SK-N-SH (cell line): ENCODE measurements at regions not wholly inside any gene's neighbourhood (a gene's known extent, or its start where the extent isn't known, plus 50 kb on each side); places are given as distances from the start of the nearest gene placed in this dataset.

ENCODE experiments used
- CTCF ChIA-PET: fragments of 300-600, 350-600 bp; formaldehyde crosslinking; extraction: SDS; loops from one replicate; lab custom pipeline; 2021; lab: Yijun Ruan, JAX
- POLR2A ChIA-PET: fragments of 350-600 bp; sonication (Branson Sonifier 250); formaldehyde crosslinking; extraction: SDS; loops from one replicate; lab custom pipeline; 2020; ENCODE audit warnings: antibody characterized with exemption, inconsistent platforms; lab: Yijun Ruan, JAX
- DNase-seq: peaks from one replicate; pipeline ENCODE4 v3.0.0; 2012
- H2AFZ ChIP-seq: fragments of 200-600 bp; sonication (generic); 2 replicates; pipeline ENCODE4 v1.8.1; 2016; ENCODE audit warnings: antibody characterized with exemption, mild to moderate bottlenecking, low read depth
- H3F3A ChIP-seq: fragments of 200-600 bp; sonication (generic); replicated peaks from 2 replicates; pipeline ENCODE3; 2016; ENCODE audit warnings: antibody characterized with exemption, mild to moderate bottlenecking; ENCODE audit not compliant: insufficient read depth
- H3K27ac ChIP-seq, 2 experiments: fragments of 200-500 bp in 1 of 2; fragments of 200-600 bp in 1 of 2; sonication (Bioruptor generic) in 1 of 2; sonication (generic), shearing (Covaris generic) in 1 of 2; 2 replicates each; pipeline versions ENCODE4 v1.5.1 to v1.6.1; 2014 to 2016; ENCODE audit warnings: low read depth in 2 of 2, inconsistent platforms in 1 of 2, low read length in 1 of 2, mild to moderate bottlenecking in 1 of 2, mixed read lengths in 1 of 2
- H3K27me3 ChIP-seq: fragments of 200-600 bp; sonication (generic), shearing (Covaris generic); 2 replicates; pipeline ENCODE4 v1.6.1; 2016; ENCODE audit warnings: mixed run types; ENCODE audit not compliant: insufficient read depth
- H3K36me3 ChIP-seq, 2 experiments: fragments of 200-500 bp in 1 of 2; fragments of 200-600 bp in 1 of 2; sonication (Bioruptor generic) in 1 of 2; sonication (generic) in 1 of 2; replicated peaks in 1 of 2; 2 replicates each; pipeline versions ENCODE3 to v1.5.1; 2014 to 2016; ENCODE audit warnings: low read length in 1 of 2, mild to moderate bottlenecking in 1 of 2; ENCODE audit not compliant: insufficient read depth in 2 of 2, control insufficient read depth in 1 of 2
- H3K4me1 ChIP-seq, 2 experiments: fragments of 200-500 bp in 1 of 2; fragments of 200-600 bp in 1 of 2; sonication (Bioruptor generic) in 1 of 2; sonication (generic), shearing (Covaris generic) in 1 of 2; 2 replicates each; pipeline versions ENCODE4 v1.5.1 to v1.6.1; 2014 to 2016; ENCODE audit warnings: low read depth in 1 of 2, low read length in 1 of 2, mixed run types in 1 of 2; ENCODE audit not compliant: insufficient read depth in 2 of 2, control insufficient read depth in 1 of 2
- H3K4me2 ChIP-seq: fragments of 200-600 bp; sonication (generic), shearing (Covaris generic); 2 replicates; pipeline ENCODE4 v1.6.1; 2017; ENCODE audit warnings: mixed run types
- H3K4me3 ChIP-seq, 2 experiments: fragments of 200-500 bp in 1 of 2; fragments of 200-600 bp in 1 of 2; sonication (Bioruptor generic) in 1 of 2; sonication (generic), shearing (Covaris generic) in 1 of 2; 2 replicates each; pipeline versions ENCODE4 v1.5.1 to v1.8.1; 2014 to 2016; ENCODE audit warnings: low read depth in 2 of 2, inconsistent platforms in 1 of 2, low read length in 1 of 2, mild to moderate bottlenecking in 1 of 2, mixed read lengths in 1 of 2, moderate library complexity in 1 of 2
- H3K79me2 ChIP-seq: fragments of 200-600 bp; sonication (generic); 2 replicates; pipeline ENCODE4 v1.8.1; 2017; ENCODE audit warnings: mild to moderate bottlenecking; ENCODE audit not compliant: insufficient read depth
- H3K9ac ChIP-seq: fragments of 200-600 bp; sonication (generic); 2 replicates; pipeline ENCODE4 v1.6.1; 2017; ENCODE audit warnings: mixed run types
- H3K9me2 ChIP-seq: fragments of 200-600 bp; sonication (generic); 2 replicates; pipeline ENCODE4 v1.6.1; 2017; ENCODE audit warnings: mixed run types
- H3K9me3 ChIP-seq: fragments of 200-600 bp; sonication (generic); 2 replicates; pipeline ENCODE4 v1.6.1; 2017; ENCODE audit warnings: mixed run types, mild to moderate bottlenecking, moderate library complexity
- H4K20me1 ChIP-seq: fragments of 200-600 bp; sonication (generic); 2 replicates; pipeline ENCODE4 v1.6.1; 2017; ENCODE audit warnings: mild to moderate bottlenecking, mixed run types; ENCODE audit not compliant: insufficient read depth
- ELF1 ChIP-seq: IDR thresholded peaks from 2 replicates; pipeline ENCODE4 v1.4.0; 2012
- EZH2phosphoT487 ChIP-seq: fragments of 200-600 bp; sonication (generic); IDR thresholded peaks from 2 replicates; pipeline ENCODE4 v1.6.1; 2017; ENCODE audit warnings: low read depth, mixed run types, mild to moderate bottlenecking, antibody characterized with exemption, moderate library complexity, borderline replicate concordance
- FOXM1 ChIP-seq: IDR thresholded peaks from 2 replicates; pipeline ENCODE4 v1.4.0; 2012; ENCODE audit warnings: low read depth, mild to moderate bottlenecking
- GABPA ChIP-seq: IDR thresholded peaks from 2 replicates; pipeline ENCODE4 v1.4.0; 2012; ENCODE audit warnings: low read depth, mild to moderate bottlenecking
- GATA2 ChIP-seq: sonication (generic); formaldehyde crosslinking; IDR thresholded peaks from 2 replicates; pipeline ENCODE4 v1.5.0; 2020; ENCODE audit warnings: mild to moderate bottlenecking, missing genetic modification reagents
- MXI1 ChIP-seq: IDR thresholded peaks from 2 replicates; pipeline ENCODE4 v1.6.1; 2012; ENCODE audit warnings: mild to moderate bottlenecking, low read depth, low read length, improper control_type of control experiment
- POLR2AphosphoS5 ChIP-seq: IDR thresholded peaks from 2 replicates; pipeline ENCODE4 v1.6.1; 2012; ENCODE audit warnings: low read depth, low read length
- RCOR1 ChIP-seq: fragments of 150-350 bp; IDR thresholded peaks from 2 replicates; pipeline ENCODE4 v1.6.1; 2017; ENCODE audit warnings: antibody characterized with exemption, low read length
- RFX5 ChIP-seq: IDR thresholded peaks from 2 replicates; pipeline ENCODE4 v1.6.1; 2012; ENCODE audit warnings: mild to moderate bottlenecking, improper control_type of control experiment, low read length
- RXRA ChIP-seq: IDR thresholded peaks from 2 replicates; pipeline ENCODE4 v1.4.0; 2012; ENCODE audit warnings: low read depth, mild to moderate bottlenecking, borderline replicate concordance
- SMC3 ChIP-seq: IDR thresholded peaks from 2 replicates; pipeline ENCODE4 v1.6.1; 2012; ENCODE audit warnings: low read depth, low read length, improper control_type of control experiment
- TAF1 ChIP-seq: IDR thresholded peaks from 2 replicates; pipeline ENCODE4 v1.6.1; 2012; ENCODE audit warnings: low read depth, mild to moderate bottlenecking, low read length, moderate library complexity, borderline replicate concordance
- WGBS: methylation state at CpG from one replicate; pipeline ENCODE4 v1.1.6; 2017; ENCODE audit warnings: low lambda C conversion rate; 5-methylcytosine and 5-hydroxymethylcytosine counted together
- TF ChIP-seq, protein P1 (sequence below): IDR thresholded peaks from 2 replicates; pipeline ENCODE4 v1.4.0; 2012; ENCODE audit warnings: low read depth
- TF ChIP-seq, protein P2 (sequence below): IDR thresholded peaks from 2 replicates; pipeline ENCODE4 v1.6.1; 2012; ENCODE audit warnings: mild to moderate bottlenecking, low read depth, low read length, moderate library complexity
- TF ChIP-seq, protein P3 (sequence below): IDR thresholded peaks from 2 replicates; pipeline ENCODE4; 2012
- TF ChIP-seq, protein P4 (sequence below): fragments of 150-350 bp; IDR thresholded peaks from 2 replicates; pipeline ENCODE4 v1.6.1; 2016; ENCODE audit warnings: mild to moderate bottlenecking, low read depth, low read length
- TF ChIP-seq, protein P5 (sequence below): IDR thresholded peaks from 2 replicates; pipeline ENCODE4 v1.4.0; 2012; ENCODE audit warnings: low read depth, borderline replicate concordance
- TF ChIP-seq, protein P6 (sequence below): IDR thresholded peaks from 2 replicates; pipeline ENCODE4 v1.4.0; 2012; ENCODE audit warnings: low read depth, borderline replicate concordance

DNA sequence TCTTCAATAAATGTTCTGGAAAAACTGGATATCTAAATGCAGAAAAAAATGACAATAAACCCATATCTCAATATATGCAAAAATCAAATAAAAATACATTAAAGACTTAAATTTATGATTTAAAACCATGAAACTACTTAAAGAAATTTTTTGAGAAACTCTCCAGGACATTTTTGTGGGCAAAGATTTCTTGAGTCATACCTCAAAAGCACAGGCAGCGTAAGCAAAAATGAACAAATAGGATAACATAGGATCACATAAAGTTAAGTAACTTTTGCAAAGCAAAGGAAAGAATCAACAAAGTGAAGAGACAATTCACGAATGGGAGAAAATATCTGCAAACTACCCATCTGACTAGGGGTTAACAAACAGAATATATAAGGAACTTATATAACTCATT, 1545.5 kb downstream of the SUCLG1 start:
- H3K36me3 ChIP-seq: no peaks in the 10 kb centered on the region
- H3K9me2 ChIP-seq: no peaks in the 10 kb centered on the region
- no peak overlapping the region for H3K27ac ChIP-seq
- ChIA-PET CTCF (no interaction called here), POLR2A (no interaction called here)
- H3K4me3 ChIP-seq: no peak overlapping the region
- no peaks in the 10 kb centered on the region for H4K20me1 ChIP-seq
- no peaks in the 10 kb centered on the region for H3F3A ChIP-seq
- DNase-seq: no peak
- no peaks in the 10 kb centered on the region for H3K4me1 ChIP-seq
- no peak overlapping the region for H3K9ac ChIP-seq
- no peaks in the 10 kb centered on the region for H3K79me2 ChIP-seq
- H3K27me3 ChIP-seq: no peaks in the 10 kb centered on the region
- TF ChIP-seq, protein P1, sequence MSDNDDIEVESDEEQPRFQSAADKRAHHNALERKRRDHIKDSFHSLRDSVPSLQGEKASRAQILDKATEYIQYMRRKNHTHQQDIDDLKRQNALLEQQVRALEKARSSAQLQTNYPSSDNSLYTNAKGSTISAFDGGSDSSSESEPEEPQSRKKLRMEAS: no peak
- TF ChIP-seq RCOR1: no peak
- TF ChIP-seq, protein P2, sequence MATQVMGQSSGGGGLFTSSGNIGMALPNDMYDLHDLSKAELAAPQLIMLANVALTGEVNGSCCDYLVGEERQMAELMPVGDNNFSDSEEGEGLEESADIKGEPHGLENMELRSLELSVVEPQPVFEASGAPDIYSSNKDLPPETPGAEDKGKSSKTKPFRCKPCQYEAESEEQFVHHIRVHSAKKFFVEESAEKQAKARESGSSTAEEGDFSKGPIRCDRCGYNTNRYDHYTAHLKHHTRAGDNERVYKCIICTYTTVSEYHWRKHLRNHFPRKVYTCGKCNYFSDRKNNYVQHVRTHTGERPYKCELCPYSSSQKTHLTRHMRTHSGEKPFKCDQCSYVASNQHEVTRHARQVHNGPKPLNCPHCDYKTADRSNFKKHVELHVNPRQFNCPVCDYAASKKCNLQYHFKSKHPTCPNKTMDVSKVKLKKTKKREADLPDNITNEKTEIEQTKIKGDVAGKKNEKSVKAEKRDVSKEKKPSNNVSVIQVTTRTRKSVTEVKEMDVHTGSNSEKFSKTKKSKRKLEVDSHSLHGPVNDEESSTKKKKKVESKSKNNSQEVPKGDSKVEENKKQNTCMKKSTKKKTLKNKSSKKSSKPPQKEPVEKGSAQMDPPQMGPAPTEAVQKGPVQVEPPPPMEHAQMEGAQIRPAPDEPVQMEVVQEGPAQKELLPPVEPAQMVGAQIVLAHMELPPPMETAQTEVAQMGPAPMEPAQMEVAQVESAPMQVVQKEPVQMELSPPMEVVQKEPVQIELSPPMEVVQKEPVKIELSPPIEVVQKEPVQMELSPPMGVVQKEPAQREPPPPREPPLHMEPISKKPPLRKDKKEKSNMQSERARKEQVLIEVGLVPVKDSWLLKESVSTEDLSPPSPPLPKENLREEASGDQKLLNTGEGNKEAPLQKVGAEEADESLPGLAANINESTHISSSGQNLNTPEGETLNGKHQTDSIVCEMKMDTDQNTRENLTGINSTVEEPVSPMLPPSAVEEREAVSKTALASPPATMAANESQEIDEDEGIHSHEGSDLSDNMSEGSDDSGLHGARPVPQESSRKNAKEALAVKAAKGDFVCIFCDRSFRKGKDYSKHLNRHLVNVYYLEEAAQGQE: no peak
- no peak for TF ChIP-seq SMC3
- TF ChIP-seq POLR2AphosphoS5: no peak
- TF ChIP-seq MXI1: no peak
- TF ChIP-seq RFX5: no peak
- no peak for TF ChIP-seq TAF1
- TF ChIP-seq ELF1: no peak
- TF ChIP-seq FOXM1: no peak
- TF ChIP-seq, protein P3, sequence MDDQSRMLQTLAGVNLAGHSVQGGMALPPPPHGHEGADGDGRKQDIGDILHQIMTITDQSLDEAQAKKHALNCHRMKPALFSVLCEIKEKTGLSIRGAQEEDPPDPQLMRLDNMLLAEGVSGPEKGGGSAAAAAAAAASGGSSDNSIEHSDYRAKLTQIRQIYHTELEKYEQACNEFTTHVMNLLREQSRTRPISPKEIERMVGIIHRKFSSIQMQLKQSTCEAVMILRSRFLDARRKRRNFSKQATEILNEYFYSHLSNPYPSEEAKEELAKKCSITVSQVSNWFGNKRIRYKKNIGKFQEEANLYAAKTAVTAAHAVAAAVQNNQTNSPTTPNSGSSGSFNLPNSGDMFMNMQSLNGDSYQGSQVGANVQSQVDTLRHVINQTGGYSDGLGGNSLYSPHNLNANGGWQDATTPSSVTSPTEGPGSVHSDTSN: no peak
- no peak for TF ChIP-seq RXRA
- TF ChIP-seq, protein P4, sequence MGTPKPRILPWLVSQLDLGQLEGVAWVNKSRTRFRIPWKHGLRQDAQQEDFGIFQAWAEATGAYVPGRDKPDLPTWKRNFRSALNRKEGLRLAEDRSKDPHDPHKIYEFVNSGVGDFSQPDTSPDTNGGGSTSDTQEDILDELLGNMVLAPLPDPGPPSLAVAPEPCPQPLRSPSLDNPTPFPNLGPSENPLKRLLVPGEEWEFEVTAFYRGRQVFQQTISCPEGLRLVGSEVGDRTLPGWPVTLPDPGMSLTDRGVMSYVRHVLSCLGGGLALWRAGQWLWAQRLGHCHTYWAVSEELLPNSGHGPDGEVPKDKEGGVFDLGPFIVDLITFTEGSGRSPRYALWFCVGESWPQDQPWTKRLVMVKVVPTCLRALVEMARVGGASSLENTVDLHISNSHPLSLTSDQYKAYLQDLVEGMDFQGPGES: no peak
- no peak for TF ChIP-seq GATA2
- no peak for TF ChIP-seq EZH2phosphoT487
- TF ChIP-seq, protein P5, sequence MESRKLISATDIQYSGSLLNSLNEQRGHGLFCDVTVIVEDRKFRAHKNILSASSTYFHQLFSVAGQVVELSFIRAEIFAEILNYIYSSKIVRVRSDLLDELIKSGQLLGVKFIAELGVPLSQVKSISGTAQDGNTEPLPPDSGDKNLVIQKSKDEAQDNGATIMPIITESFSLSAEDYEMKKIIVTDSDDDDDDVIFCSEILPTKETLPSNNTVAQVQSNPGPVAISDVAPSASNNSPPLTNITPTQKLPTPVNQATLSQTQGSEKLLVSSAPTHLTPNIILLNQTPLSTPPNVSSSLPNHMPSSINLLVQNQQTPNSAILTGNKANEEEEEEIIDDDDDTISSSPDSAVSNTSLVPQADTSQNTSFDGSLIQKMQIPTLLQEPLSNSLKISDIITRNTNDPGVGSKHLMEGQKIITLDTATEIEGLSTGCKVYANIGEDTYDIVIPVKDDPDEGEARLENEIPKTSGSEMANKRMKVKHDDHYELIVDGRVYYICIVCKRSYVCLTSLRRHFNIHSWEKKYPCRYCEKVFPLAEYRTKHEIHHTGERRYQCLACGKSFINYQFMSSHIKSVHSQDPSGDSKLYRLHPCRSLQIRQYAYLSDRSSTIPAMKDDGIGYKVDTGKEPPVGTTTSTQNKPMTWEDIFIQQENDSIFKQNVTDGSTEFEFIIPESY: no peak
- TF ChIP-seq GABPA: no peak
- TF ChIP-seq, protein P6, sequence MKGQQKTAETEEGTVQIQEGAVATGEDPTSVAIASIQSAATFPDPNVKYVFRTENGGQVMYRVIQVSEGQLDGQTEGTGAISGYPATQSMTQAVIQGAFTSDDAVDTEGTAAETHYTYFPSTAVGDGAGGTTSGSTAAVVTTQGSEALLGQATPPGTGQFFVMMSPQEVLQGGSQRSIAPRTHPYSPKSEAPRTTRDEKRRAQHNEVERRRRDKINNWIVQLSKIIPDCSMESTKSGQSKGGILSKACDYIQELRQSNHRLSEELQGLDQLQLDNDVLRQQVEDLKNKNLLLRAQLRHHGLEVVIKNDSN: no peak
- 26% methylated on average over 2 of the region's 2 CpGs for WGBS
- H3K4me2 ChIP-seq: no peak overlapping the region
- H2AFZ ChIP-seq: no peak overlapping the region
- 0 out of 2 replicates have a peak, but pooled peaks cover 3% of the 10 kb centered on the region for H3K9me3 ChIP-seq
